HL-60 (cell line): ENCODE measurements at regions not wholly inside any gene's neighbourhood (a gene's known extent, or its start where the extent isn't known, plus 50 kb on each side); places are given as distances from the start of the nearest gene placed in this dataset.

ENCODE experiments used
- POLR2AphosphoS5 ChIP-seq: IDR thresholded peaks from 2 replicates; pipeline ENCODE4 v1.6.1; 2012; ENCODE audit warnings: low read depth
- TF ChIP-seq, protein P1 (sequence below): IDR thresholded peaks from one replicate; pipeline ENCODE4 v1.5.1; 2011; ENCODE audit warnings: low read length, control low read depth, inconsistent platforms; ENCODE audit not compliant: insufficient read depth
- TF ChIP-seq, protein P2 (sequence below): IDR thresholded peaks from 2 replicates; pipeline ENCODE4 v1.6.1; 2012; ENCODE audit warnings: low read depth; ENCODE audit not compliant: insufficient replicate concordance

- TF ChIP-seq, protein P1, sequence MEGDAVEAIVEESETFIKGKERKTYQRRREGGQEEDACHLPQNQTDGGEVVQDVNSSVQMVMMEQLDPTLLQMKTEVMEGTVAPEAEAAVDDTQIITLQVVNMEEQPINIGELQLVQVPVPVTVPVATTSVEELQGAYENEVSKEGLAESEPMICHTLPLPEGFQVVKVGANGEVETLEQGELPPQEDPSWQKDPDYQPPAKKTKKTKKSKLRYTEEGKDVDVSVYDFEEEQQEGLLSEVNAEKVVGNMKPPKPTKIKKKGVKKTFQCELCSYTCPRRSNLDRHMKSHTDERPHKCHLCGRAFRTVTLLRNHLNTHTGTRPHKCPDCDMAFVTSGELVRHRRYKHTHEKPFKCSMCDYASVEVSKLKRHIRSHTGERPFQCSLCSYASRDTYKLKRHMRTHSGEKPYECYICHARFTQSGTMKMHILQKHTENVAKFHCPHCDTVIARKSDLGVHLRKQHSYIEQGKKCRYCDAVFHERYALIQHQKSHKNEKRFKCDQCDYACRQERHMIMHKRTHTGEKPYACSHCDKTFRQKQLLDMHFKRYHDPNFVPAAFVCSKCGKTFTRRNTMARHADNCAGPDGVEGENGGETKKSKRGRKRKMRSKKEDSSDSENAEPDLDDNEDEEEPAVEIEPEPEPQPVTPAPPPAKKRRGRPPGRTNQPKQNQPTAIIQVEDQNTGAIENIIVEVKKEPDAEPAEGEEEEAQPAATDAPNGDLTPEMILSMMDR, result no peak
- no peak for TF ChIP-seq POLR2AphosphoS5
- TF ChIP-seq, protein P2, sequence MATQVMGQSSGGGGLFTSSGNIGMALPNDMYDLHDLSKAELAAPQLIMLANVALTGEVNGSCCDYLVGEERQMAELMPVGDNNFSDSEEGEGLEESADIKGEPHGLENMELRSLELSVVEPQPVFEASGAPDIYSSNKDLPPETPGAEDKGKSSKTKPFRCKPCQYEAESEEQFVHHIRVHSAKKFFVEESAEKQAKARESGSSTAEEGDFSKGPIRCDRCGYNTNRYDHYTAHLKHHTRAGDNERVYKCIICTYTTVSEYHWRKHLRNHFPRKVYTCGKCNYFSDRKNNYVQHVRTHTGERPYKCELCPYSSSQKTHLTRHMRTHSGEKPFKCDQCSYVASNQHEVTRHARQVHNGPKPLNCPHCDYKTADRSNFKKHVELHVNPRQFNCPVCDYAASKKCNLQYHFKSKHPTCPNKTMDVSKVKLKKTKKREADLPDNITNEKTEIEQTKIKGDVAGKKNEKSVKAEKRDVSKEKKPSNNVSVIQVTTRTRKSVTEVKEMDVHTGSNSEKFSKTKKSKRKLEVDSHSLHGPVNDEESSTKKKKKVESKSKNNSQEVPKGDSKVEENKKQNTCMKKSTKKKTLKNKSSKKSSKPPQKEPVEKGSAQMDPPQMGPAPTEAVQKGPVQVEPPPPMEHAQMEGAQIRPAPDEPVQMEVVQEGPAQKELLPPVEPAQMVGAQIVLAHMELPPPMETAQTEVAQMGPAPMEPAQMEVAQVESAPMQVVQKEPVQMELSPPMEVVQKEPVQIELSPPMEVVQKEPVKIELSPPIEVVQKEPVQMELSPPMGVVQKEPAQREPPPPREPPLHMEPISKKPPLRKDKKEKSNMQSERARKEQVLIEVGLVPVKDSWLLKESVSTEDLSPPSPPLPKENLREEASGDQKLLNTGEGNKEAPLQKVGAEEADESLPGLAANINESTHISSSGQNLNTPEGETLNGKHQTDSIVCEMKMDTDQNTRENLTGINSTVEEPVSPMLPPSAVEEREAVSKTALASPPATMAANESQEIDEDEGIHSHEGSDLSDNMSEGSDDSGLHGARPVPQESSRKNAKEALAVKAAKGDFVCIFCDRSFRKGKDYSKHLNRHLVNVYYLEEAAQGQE, result no peak
Observed at GRCh38 chr14:86884498-86884897, 1108.5 kb downstream of the GALC start.
